ENCODE measurements at regions not wholly inside any gene's neighbourhood (a gene's known extent, or its start where the extent isn't known, plus 50 kb on each side); places are given as distances from the start of the nearest gene placed in this dataset.

GRCh38 chr2:239905884-239906654 lies 119.1 kb downstream of the NDUFA10 start:
- DNase-seq (ENCODE audit: extremely low read depth in 1 of 2, low read depth in 1 of 2), result no peak

- no peak for DNase-seq (ENCODE audit: extremely low read depth in 1 of 2, low read depth in 1 of 2)
Observed at GRCh38 chr2:239905306-239905705, 119.8 kb downstream of the NDUFA10 start.

DNA sequence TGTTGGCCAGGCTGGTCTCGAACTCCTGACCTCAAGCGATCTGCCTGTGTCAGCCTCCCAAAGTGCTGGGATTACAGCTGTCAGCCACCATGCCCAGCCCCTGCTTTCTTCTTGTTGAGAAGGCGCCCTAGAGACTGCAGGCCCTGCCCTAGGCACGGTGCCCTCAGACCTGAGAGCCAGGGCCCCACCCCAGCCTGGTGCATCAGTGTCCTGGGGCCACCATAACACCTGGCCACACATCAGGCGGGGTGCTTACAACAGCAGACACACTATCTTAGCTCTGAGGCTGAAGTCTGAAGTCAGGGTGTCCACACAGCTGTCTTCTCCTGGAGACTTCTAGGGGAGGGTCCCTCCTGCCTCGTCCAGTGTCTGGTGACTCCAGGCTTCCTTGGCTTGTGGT lies 120.6 kb downstream of the NDUFA10 start:
- DNase-seq (ENCODE audit: extremely low read depth in 1 of 2, low read depth in 1 of 2), result no peak

DNA sequence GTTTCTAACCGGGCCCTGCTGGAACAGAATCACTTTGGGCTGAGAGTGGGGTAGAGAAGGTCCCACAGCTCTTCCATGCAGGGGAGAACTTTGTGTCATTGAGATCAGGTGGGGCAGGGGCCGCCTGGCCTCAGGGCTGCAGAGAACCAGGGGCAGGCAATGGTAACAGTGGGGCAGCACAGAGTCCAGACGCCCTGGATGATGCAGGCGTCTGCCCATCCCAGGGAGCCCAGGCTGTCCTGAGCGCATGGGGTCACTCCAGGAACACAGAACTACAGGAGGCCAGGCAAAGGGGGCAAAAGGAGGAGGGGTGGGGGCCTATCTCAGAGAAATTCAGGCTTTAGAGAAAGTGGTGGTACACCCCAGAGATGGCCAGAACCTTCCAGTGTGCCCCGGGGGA lies 121.3 kb downstream of the NDUFA10 start:
- no peak for DNase-seq (ENCODE audit: extremely low read depth in 1 of 2, low read depth in 1 of 2)

DNA sequence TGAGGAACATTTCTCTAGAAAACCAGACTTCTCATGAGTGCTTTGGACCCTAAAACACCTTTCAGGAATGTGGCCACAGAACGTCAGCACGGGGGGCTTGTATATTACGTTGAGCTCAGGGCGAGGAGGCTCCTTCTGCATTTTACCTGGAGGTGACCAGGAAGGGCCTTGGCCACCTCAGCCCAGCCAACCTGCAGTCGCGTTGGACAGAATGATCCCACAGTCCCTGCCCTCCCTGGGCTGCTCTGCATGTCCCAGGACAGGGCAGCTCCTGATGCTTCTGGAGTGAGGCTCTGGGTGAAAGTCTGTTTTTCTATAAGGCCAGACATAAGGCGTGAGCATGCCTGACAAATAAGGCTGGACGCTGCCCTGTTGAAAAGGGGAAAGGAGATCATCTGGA lies 121.9 kb downstream of the NDUFA10 start:
- DNase-seq (ENCODE audit: extremely low read depth in 1 of 2, low read depth in 1 of 2), result no peak

DNA sequence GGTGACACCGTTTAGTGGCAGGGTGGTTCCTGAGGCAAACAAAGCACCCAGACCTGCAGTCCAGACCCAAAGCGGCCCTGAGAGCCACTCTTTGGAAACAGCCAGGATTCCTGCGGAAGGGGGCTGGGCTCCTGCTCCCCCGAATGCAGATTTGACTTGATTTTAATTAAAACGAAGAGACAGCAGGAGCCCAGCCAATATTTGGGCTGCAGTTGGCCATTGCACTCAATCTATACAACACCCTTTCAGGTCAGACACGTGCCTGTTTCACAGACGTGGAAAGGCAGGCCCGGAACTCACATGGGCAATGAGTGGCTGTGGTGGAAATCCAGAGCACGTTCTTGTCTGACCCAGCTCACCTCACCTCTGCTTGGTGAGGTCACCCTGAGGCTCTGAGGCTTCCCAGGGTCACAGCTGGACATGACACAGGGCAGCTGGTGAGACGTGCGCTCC lies 122.4 kb downstream of the NDUFA10 start:
- DNase-seq (ENCODE audit: extremely low read depth in 1 of 2, low read depth in 1 of 2), result no peak

DNA sequence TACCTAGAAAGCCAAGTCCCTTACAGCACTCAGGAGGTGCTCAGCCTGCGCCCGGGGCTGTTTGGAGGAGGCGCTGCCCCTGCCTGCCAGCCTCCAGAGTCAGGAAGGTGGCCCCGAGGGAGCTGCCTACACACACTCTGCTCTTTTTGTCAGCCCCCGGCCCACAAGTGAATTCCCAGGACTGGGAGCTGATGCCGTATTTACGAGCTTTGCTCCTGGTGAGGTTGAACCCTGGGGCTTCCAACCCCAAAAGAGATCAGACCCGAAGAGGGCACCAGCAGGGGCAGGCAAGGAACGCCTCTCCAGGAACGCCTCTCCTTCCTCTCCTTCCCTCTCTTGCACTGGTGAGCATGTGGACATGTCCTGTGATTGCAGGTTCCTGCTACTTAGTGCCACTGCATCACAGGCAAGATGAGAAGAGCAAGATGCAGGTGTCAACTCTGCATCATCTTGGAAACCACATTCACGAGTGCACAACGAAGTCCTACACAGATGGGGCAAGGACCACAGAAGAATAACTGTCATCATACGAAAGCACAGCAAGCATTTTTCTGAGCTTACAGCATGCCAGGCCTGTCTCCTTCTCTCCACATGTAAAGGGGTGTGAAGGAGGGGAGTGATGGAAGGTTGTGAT lies 126.7 kb downstream of the NDUFA10 start:
- no peak for DNase-seq (ENCODE audit: extremely low read depth in 1 of 2, low read depth in 1 of 2)

DNA sequence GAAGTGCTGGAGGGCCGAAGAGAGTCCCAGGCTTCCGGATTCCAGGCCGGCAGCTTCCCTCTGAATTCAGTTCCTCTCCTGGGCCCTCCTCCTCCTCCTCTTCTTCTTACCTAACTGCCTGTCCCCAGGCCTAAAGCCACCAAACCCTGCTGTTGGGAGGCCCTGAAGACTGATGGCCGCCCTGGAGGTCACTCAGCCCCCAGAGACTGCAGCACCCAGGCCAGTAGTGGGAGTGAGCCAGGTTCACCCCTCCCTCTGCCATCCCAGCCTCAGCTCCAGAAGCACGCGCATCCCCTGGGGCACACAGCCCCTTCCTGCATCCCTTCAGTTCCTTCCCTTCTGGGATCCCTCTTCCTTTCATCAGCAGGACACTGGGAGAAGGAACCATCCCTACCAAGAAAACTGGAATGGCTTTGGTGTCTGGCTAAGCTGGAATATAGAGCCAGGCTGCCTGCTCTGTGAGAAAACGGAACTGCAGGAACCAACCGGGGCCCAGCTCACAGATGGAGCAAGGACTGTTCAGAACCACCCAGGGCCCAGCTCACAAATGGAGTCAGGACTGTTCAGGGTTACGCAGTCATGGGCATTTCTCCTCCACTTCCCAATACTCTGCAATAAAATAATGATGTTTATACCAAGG lies 127.4 kb downstream of the NDUFA10 start:
- DNase-seq (ENCODE audit: extremely low read depth in 1 of 2, low read depth in 1 of 2), result no peak

DNA sequence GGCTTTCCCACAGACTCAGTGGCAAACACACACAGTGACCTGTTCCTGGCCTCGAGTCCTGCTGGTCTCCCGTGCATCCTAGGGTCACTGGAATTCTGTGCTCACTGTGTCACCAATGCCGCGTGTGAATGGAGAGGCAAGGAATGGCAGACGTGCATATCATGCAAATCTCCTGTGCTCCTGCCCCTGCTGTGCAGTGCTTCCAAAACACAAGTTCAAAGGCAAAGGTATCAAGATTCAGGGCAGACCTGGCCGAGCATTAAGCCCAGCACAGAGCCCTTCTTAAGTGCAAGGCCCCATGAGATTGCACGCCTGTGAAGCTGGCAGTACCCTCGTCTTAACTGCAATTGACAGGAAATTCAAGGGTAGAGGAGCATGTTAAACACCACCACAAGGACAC lies 129.1 kb downstream of the NDUFA10 start:
- DNase-seq (ENCODE audit: extremely low read depth in 1 of 2, low read depth in 1 of 2), result no peak

DNA sequence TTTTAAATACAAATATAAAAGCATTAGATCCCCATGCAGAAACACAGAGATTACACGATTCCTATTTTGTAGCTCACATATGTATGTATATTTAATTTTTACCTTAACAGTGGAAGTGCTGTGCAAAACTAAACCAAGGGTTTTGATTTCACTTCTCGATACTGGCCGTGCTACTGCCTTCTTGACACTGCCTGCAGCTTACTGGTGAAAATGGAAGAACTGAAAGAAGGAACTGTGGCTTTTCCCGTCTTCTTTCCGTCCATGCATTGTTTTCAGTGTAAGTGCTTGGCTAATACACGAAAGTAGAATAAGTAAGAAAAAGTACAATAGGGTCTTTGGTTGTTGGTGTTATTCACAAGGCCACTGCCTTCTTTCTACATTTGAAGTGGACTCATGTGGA lies 129.5 kb downstream of the NDUFA10 start:
- DNase-seq (ENCODE audit: extremely low read depth in 1 of 2, low read depth in 1 of 2), result no peak

DNA sequence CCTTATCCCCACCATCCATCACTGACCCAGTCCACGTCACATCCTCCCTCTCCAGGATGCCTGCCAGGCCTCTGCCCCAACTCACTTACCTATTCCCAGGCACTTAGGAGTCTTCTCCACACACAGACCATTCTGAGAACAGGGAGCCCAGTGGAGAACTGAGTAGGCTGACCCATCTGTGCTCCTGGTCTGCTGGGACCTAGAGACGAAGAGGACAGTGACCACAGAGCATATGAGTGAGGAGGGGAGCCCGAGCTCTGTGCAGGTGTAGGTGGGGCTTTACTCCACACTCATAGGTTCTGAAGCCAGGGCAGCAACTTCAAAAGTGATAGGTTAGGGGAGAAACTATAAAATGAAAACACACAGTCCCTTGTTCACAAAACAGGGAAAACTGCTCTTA lies 130.0 kb downstream of the NDUFA10 start:
- DNase-seq (ENCODE audit: extremely low read depth in 1 of 2, low read depth in 1 of 2), result no peak

DNA sequence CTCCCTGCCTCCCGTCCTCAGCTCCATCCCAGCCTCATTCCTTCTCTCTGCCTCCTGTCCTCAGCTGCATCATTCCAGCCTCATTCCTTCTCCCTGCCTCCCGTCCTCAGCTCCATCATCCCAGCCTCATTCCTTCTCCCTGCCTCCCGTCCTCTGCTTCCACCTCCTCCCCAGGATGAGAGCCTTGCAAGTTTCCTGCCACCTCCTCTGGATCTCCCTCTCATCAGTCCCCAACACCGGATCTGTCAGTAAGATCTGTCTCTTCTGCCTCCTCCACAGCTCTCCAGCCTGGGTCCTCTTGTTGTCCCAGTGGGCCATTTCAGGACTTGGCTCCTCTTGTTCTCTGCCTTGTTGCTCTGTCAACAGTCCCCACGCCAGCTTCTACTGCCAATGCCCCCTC lies 130.9 kb downstream of the NDUFA10 start:
- DNase-seq (ENCODE audit: extremely low read depth in 1 of 2, low read depth in 1 of 2), result no peak

DNA sequence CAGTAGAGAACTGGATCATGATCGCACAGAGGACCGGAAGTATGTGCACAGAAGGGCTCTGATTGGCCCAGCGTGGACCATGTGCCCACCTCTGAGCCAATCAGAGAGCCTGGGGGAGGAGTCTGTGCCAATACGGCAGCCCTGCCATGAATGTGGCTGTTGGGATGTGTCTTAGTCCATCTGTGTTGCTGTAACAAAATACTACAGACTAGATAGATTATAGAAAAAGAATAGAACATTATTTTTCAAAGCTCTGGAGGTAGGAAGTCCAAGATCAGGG lies 132.0 kb downstream of the NDUFA10 start:
- DNase-seq (ENCODE audit: extremely low read depth in 1 of 2, low read depth in 1 of 2), result no peak

- no peak for DNase-seq (ENCODE audit: extremely low read depth in 1 of 2, low read depth in 1 of 2)
Observed at GRCh38 chr2:239892441-239893235, 132.5 kb downstream of the NDUFA10 start.

- DNase-seq (ENCODE audit: extremely low read depth in 1 of 2, low read depth in 1 of 2), result no peak
Observed at GRCh38 chr2:239891698-239892097, 133.4 kb downstream of the NDUFA10 start.

- no peak for DNase-seq (ENCODE audit: extremely low read depth in 1 of 2, low read depth in 1 of 2)
Observed at GRCh38 chr2:239890206-239890746, 134.9 kb downstream of the NDUFA10 start.

- DNase-seq (ENCODE audit: extremely low read depth in 1 of 2, low read depth in 1 of 2), result no peak
Observed at GRCh38 chr2:239889641-239890121, 135.5 kb downstream of the NDUFA10 start.

DNA sequence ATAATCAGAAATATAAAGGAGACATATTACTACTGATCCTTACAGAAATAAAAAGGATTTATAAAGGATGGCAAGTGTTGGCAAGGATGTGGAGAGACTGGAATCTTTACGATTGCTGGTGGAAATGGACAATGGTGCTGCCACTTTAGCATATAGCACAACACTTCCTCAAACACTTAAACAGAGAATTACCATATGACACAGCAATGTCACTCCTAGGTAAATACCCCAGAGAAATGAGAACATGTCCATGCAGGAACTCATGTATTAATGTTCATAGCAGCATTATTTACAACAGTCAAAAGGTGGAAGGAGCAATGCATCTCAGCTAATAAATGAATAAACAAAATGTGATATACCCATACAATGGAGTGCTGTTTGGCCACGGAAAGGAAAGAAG lies 137.5 kb downstream of the NDUFA10 start:
- DNase-seq (ENCODE audit: extremely low read depth in 1 of 2, low read depth in 1 of 2), result no peak

- no peak for DNase-seq (ENCODE audit: extremely low read depth in 1 of 2, low read depth in 1 of 2)
Observed at GRCh38 chr2:239886781-239887180, 138.4 kb downstream of the NDUFA10 start.

DNA sequence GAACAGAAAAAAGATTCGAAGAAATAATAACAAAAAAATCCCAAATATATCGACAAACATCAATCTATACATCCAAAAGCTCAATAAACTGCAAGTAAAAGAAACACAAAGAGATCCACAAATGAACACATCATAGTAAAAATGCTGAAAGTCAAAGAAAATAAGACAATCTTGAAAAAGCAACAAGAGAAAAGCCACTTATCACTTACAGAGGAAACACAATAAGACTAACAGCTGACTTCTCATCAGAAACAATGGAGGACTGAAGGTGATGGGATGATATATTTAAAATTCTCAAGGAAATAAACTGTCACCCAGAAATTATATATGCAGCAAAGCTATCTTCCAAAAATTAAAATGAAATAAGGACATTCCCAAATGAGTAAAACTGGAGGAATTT lies 140.3 kb downstream of the NDUFA10 start:
- no peak for DNase-seq (ENCODE audit: extremely low read depth in 1 of 2, low read depth in 1 of 2)

- no peak for DNase-seq (ENCODE audit: extremely low read depth in 1 of 2, low read depth in 1 of 2)
Observed at GRCh38 chr2:239884051-239884405, 141.1 kb downstream of the NDUFA10 start.

All from activated CD8-positive, alpha-beta memory T cell treated with anti-CD3 and anti-CD28 coated beads for 1 hour (primary cell).